ENCODE measurements at regions not wholly inside any gene's neighbourhood (a gene's known extent, or its start where the extent isn't known, plus 50 kb on each side); places are given as distances from the start of the nearest gene placed in this dataset.

GRCh38 chr3:5298453-5298852, 110.9 kb downstream of the EDEM1 start:
- TF ChIP-seq CTCF (conservative IDR thresholded peaks at IDR 0.05; ENCODE audit: low read length) = no peak
- no peak for TF ChIP-seq EZH2phosphoT487 (IDR thresholded peaks at IDR 0.05; ENCODE audit: borderline replicate concordance)

All from Loucy (cell line).